ENCODE measurements at regions not wholly inside any gene's neighbourhood (a gene's known extent, or its start where the extent isn't known, plus 50 kb on each side); places are given as distances from the start of the nearest gene placed in this dataset.

DNA sequence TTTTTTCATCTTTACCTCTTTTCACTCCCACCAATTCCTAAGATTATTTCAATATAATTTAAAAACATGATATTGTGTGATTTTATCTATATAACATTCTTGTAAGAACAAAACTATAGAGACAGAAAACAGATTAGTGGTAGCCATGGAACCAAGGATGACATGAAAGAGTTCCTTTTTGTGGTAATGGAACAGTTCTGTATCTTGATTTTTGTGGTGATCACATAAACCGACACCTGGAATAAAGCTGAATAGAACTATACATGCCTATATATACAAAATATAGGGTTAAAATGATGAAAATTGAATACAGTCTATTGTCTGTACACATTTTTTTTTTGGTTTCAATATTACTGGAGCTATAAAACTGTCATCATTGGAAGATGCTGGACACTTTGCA, 945.4 kb downstream of the SI start:
- no peak for TF ChIP-seq GATA3 (IDR thresholded peaks at IDR 0.05; ENCODE audit: low read depth, low read length)
- no peak for TF ChIP-seq GATA2 (IDR thresholded peaks at IDR 0.05; ENCODE audit: low read depth, low read length)

All from SH-SY5Y (cell line).